ENCODE measurements at regions not wholly inside any gene's neighbourhood (a gene's known extent, or its start where the extent isn't known, plus 50 kb on each side); places are given as distances from the start of the nearest gene placed in this dataset.

DNA sequence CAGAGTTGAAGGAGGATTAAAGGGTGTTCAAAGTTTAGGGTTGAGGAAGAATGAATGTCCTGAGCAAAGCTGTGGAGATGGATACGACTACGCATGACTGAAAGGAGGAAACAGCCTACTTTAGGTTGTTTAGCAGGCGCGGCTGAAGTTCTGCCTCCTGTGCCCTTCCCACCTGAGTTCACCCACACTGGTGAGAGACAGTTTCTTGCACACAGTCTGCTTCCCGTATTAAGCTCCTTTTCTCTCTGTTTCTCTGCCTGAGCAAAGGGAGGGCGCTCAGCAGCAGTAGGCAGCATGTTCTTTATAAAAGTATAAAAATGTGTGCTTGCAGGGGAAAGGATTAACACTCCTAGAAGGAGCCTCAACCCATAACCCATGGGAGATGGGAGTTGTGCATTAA lies 224.0 kb upstream of the SMARCA2 start:
- peaks cover 23% of the 10 kb centered on the region for H3K27me3 Mint-ChIP-seq

DNA sequence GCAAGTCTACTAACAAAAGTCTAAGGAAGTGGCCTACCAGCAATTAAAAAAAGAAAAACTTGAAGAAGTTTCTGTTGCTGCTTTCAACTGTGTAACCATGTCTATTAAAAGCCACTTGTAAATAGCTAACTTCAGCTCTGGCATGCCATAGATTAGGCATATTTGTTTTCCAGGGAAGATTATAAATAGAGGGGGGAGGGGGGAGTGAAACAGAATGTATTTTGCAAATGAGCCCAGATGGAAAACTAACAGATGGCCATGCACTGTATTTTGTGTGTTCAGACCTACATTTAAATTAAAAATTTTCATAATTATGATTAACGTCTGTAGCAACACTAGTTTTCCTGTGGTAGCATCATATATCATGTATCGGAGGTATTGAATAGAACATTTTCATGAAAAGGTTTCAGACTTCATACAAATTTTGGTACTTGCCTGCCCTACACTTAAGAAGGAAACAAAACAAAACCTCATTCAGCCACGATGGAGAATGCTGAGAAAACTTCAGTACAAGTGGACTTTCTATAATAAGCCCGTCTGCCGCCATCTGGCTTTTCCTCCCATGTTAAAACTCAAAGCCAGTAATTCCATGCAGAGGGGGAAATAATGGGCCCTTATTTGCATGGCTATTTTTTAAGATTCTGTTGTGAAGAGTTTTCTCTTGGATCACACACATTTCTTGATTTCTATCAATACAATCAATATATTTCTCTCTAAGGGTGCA lies 220.4 kb upstream of the SMARCA2 start:
- DNase-seq: no peak
- ATAC-seq: no peak
- Mint-ChIP-seq H3K27me3 (peaks cover 14% of the 10 kb centered on the region), H3K27ac (no peak overlapping the region), H3K4me1 (no peaks in the 10 kb centered on the region), H3K36me3 (ENCODE audit: low read depth) (peaks cover 4% of the 10 kb centered on the region), H3K4me3 (no peak overlapping the region)
- no peaks in the 10 kb centered on the region for H3K9me3 ChIP-seq (ENCODE audit: control insufficient read depth, low read length, poor library complexity, severe bottlenecking)

More for the DNA sequence above, 224.0 kb upstream of the SMARCA2 start:
- ATAC-seq (no peak), DNase-seq (no peak)
- no peaks in the 10 kb centered on the region for H3K4me1 Mint-ChIP-seq
- no peaks in the 10 kb centered on the region for H3K9me3 ChIP-seq (ENCODE audit: control insufficient read depth, low read length, poor library complexity, severe bottlenecking)
- H3K36me3 Mint-ChIP-seq (ENCODE audit: low read depth): peaks cover 8% of the 10 kb centered on the region
- H3K4me3 Mint-ChIP-seq: no peak overlapping the region
- no peak overlapping the region for H3K27ac Mint-ChIP-seq

DNA sequence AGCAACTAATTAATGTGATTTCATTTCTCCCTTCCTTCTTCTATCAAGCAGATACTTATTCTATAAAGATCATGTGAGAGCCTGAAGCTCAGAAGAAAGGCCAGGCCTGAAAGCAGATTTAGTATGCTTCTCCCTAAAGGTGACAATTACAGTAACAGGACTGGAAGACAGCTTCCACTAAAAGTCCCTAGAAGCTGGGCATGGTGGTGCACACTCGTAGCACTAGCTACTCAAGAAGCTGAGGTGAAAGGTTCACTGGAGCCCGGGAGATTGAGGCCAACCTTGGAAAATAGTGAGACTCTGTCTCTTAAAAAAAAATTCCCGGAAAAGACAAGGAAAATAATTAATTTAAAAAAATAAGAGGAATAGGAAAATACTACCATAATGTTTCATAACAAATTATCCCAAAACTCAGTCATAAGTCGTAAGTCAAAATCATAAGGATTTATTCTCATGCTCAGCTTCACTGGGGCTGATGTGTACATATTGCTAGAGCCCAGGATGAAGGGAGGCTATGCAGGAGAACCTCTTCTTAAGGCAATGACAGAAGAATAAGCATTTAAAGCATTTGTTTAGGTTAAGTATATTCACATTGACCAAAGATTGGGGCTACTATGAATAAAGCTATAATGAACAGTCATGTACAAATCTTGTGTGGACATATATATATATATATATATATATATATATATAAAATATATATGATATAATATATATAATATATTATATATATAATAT lies 210.8 kb upstream of the SMARCA2 start:
- ATAC-seq (no peak), DNase-seq (no peak)
- Mint-ChIP-seq H3K4me1 (peaks cover 3% of the 10 kb centered on the region), H3K27ac (no peak overlapping the region), H3K4me3 (no peak overlapping the region), H3K27me3 (no peaks in the 10 kb centered on the region), H3K36me3 (ENCODE audit: low read depth) (no peaks in the 10 kb centered on the region)
- H3K9me3 ChIP-seq (ENCODE audit: control insufficient read depth, low read length, poor library complexity, severe bottlenecking): no peaks in the 10 kb centered on the region

DNA sequence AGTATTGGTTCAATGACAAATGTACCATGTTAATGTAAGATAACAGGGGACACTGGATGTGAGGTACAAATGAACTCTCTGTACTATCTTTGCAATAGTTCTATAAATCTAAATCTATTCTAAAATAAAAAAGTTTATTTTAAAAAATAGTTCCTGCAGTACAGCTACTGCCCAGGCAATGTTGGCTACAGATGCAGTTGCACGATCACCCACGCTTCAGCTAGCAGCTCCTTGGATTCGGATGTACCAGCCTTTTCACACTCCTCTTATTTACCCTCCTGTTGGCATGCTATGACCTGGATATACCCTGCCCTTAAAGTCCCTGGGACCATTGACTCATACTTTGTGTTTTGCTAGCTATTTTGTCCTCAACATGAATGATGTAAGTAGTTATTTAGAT lies 185.4 kb upstream of the SMARCA2 start:
- Mint-ChIP-seq H3K27ac (no peak overlapping the region), H3K36me3 (ENCODE audit: low read depth) (peaks cover 3% of the 10 kb centered on the region), H3K4me1 (peaks cover 7% of the 10 kb centered on the region), H3K27me3 (peaks cover 34% of the 10 kb centered on the region), H3K4me3 (no peak overlapping the region)
- H3K9me3 ChIP-seq (ENCODE audit: control insufficient read depth, low read length, poor library complexity, severe bottlenecking): no peaks in the 10 kb centered on the region
- ATAC-seq: no peak
- DNase-seq: no peak

DNA sequence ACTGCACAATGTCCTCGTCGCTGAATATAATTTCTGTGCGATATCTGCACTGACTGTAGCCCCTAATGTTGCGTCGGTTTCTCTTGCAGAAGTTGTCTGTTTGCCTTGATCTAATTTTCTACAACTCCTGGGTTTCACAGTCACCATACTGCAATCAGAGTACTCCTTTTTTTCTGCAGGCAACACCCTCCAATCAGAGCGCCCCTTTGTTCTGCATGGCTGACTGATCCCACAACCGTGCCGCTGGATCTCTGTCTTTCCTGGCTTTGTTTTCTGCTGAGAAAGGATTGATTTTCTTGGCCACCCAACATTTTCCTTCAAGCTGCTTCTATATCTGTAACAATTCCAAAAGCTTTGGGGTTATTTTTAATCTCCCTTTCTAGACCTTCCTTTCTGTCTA lies 182.2 kb upstream of the SMARCA2 start:
- no peak for ATAC-seq
- Mint-ChIP-seq H3K27ac (no peak overlapping the region), H3K4me3 (no peak overlapping the region), H3K27me3 (peaks cover 6% of the 10 kb centered on the region), H3K4me1 (peaks cover 7% of the 10 kb centered on the region), H3K36me3 (ENCODE audit: low read depth) (no peaks in the 10 kb centered on the region)
- H3K9me3 ChIP-seq (ENCODE audit: control insufficient read depth, low read length, poor library complexity, severe bottlenecking): no peaks in the 10 kb centered on the region
- no peak for DNase-seq

DNA sequence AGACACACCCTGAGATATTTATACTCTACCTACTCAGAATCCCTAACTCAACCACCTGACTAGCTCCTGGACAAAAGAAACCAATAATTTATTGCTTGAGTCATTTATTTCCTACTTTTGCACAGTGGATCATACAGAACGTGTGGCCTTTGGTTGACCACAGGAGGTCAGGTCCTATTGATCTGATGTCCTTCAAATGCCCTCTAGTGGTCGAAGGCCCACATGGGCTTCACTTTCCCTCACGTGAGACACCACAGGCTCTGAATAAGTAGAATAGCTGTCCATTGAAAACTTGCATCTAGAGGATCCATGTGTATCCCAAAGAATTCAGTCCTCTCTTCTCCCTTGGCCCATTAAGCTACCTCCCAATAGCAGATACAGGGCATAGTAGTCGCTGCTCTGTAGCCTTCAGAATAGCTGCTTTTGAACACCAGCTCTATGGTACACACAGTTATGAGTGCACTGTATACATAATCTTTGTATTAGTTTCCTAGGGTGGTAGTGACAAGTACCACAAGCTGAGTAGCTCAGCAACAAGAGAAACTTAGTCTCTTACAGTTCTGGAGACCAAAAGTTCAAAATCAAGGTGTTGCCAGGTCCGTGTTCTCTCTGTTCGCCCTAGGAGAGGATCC lies 177.6 kb upstream of the SMARCA2 start:
- Mint-ChIP-seq H3K4me1 (no peaks in the 10 kb centered on the region), H3K27me3 (peaks cover 5% of the 10 kb centered on the region), H3K36me3 (ENCODE audit: low read depth) (no peaks in the 10 kb centered on the region), H3K4me3 (no peak overlapping the region), H3K27ac (no peak overlapping the region)
- DNase-seq: no peak
- no peak for ATAC-seq
- H3K9me3 ChIP-seq (ENCODE audit: control insufficient read depth, low read length, poor library complexity, severe bottlenecking): no peaks in the 10 kb centered on the region

DNA sequence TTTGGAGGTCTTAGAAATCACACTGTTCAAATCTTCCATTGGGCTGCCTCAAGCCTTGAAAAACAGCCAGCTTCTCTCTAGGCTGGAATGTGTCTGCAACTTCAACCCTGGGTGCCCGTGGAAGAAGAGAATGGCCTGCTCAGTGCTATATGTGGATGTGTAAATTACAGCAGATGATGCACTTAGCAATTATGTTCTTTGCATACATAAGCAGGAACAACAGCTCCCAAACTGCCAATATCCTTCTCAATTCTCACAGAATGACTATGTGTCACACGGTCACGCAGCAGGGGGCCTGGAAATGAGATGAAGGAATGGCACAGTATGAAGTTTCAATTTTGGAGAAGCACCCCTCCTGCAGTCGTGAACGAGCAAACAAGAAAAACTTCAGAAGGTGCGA lies 175.2 kb upstream of the SMARCA2 start:
- DNase-seq (no peak), ATAC-seq (no peak)
- H3K27ac Mint-ChIP-seq: no peak overlapping the region
- H3K4me3 Mint-ChIP-seq: no peak overlapping the region
- H3K27me3 Mint-ChIP-seq: peaks cover 5% of the 10 kb centered on the region
- H3K36me3 Mint-ChIP-seq (ENCODE audit: low read depth): no peaks in the 10 kb centered on the region
- no peaks in the 10 kb centered on the region for H3K4me1 Mint-ChIP-seq
- no peaks in the 10 kb centered on the region for H3K9me3 ChIP-seq (ENCODE audit: control insufficient read depth, low read length, poor library complexity, severe bottlenecking)

DNA sequence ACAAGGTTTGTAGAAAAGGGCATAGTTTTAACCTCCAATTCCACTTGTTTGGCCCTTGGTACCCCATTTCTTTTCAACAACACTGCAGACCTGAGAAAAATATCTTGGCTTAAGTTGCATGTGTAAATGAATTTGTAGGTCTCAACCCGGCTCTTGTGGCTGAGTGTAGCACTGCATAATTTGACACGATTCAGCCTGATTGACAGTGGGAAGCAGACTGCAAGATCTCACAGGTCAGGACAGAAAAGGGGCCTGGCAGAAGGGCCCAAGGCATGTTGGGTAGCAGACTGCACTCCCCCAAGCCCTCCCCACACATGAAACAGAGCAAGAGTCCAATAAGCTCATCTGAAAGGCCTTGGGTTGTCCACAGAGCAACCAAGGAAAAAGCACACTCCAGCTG lies 169.7 kb upstream of the SMARCA2 start:
- H3K27me3 Mint-ChIP-seq: peaks cover 10% of the 10 kb centered on the region
- no peak overlapping the region for H3K4me3 Mint-ChIP-seq
- no peaks in the 10 kb centered on the region for H3K9me3 ChIP-seq (ENCODE audit: control insufficient read depth, low read length, poor library complexity, severe bottlenecking)
- ATAC-seq (no peak), DNase-seq (no peak)
- no peak overlapping the region for H3K27ac Mint-ChIP-seq
- no peaks in the 10 kb centered on the region for H3K4me1 Mint-ChIP-seq
- H3K36me3 Mint-ChIP-seq (ENCODE audit: low read depth): no peaks in the 10 kb centered on the region

DNA sequence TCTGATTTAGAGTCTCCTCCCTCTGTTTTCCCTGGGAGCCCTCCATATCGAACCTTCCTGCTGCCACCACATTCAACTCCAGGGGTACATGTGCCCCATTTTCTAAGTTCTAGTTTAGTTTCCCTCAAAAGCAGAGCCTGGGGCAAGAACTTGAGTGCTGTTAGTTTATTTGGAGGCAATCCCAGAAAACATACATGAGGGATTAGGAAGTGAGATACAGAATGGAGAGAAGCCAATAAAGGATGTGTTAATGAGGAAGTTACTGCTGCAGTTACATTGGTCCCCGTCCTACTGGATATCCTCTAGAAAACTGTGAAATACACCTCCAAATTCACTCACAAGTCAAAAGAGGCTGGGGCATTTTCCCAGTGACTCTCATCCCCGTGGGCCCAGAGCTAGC lies 159.4 kb upstream of the SMARCA2 start:
- DNase-seq: no peak
- no peak overlapping the region for H3K4me3 Mint-ChIP-seq
- H3K9me3 ChIP-seq (ENCODE audit: control insufficient read depth, low read length, poor library complexity, severe bottlenecking): no peaks in the 10 kb centered on the region
- no peaks in the 10 kb centered on the region for H3K27me3 Mint-ChIP-seq
- H3K36me3 Mint-ChIP-seq (ENCODE audit: low read depth): no peaks in the 10 kb centered on the region
- ATAC-seq: no peak
- H3K27ac Mint-ChIP-seq: no peak overlapping the region
- H3K4me1 Mint-ChIP-seq: no peaks in the 10 kb centered on the region

DNA sequence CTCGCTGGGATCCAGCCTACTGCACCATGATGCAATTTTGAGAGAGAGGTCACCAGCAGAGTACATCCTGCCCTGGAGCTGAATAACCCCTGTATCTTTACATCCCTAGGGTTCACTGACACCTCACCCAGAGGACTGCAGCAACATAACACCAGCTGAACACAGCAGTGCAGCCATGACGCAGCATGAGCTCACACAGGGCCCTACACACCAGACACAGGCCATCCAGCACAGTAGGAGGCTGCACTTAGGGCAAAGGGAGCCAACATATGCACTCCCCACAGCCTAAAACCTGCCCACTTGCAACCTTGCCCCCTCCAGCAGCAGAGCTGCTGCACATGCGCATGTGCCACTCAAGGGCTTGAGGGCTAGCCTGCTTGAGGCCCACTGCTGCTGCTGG lies 157.3 kb upstream of the SMARCA2 start:
- H3K4me3 Mint-ChIP-seq: no peak overlapping the region
- DNase-seq (no peak), ATAC-seq (no peak)
- H3K9me3 ChIP-seq (ENCODE audit: control insufficient read depth, low read length, poor library complexity, severe bottlenecking): no peaks in the 10 kb centered on the region
- H3K4me1 Mint-ChIP-seq: peaks cover 12% of the 10 kb centered on the region
- no peak overlapping the region for H3K27ac Mint-ChIP-seq
- H3K27me3 Mint-ChIP-seq: no peaks in the 10 kb centered on the region
- H3K36me3 Mint-ChIP-seq (ENCODE audit: low read depth): no peaks in the 10 kb centered on the region

DNA sequence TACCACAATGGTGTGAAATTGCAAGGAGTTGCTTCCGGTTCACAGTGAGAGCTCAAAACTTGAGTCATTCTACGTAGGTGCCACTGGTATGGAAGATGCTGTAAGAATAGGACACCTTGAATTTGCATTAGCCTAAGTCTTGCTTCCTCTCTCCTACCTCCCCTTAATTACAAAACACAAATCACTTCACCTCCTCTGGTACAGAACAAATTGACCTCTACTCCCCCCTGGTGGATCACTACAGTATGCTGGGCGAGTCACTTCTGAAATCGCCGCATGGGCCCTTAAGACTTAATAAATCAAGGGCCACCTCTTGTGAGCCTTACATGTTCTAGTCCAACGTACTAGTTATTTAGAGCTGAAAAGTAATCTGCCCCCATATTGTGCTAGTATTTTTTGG lies 145.3 kb upstream of the SMARCA2 start:
- H3K36me3 Mint-ChIP-seq (ENCODE audit: low read depth): no peaks in the 10 kb centered on the region
- H3K4me3 Mint-ChIP-seq: no peak overlapping the region
- H3K4me1 Mint-ChIP-seq: peaks cover 10% of the 10 kb centered on the region
- no peak overlapping the region for H3K27ac Mint-ChIP-seq
- peak in 2 of 3 donors; percentile 13 to 14 for DNase-seq
- ATAC-seq: peak; percentile 71
- H3K9me3 ChIP-seq (ENCODE audit: control insufficient read depth, low read length, poor library complexity, severe bottlenecking): no peaks in the 10 kb centered on the region
- peaks cover 14% of the 10 kb centered on the region for H3K27me3 Mint-ChIP-seq

DNA sequence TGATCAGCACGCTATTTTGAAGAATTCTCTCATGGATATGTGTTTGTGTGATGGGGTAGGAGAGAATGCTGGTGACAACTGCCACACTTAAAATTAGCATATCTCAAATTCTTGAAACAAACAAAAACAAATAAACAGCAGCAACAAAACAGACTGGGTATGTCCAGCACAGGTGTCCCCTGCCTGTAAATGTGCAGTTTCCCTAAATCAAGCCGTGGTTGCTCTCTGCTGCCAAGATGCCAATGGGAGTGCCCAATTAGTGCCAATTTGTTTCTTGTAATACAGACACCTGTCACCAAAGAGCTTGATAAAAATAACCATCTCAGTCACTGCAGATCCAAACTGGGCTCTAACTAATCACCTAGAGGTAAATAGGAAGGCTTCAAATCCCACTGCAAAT lies 144.2 kb upstream of the SMARCA2 start:
- ATAC-seq: no peak
- Mint-ChIP-seq H3K4me1 (peaks cover 20% of the 10 kb centered on the region), H3K27ac (no peak overlapping the region), H3K27me3 (peaks cover 25% of the 10 kb centered on the region), H3K4me3 (no peak overlapping the region), H3K36me3 (ENCODE audit: low read depth) (peaks cover 3% of the 10 kb centered on the region)
- no peaks in the 10 kb centered on the region for H3K9me3 ChIP-seq (ENCODE audit: control insufficient read depth, low read length, poor library complexity, severe bottlenecking)
- DNase-seq: no peak

DNA sequence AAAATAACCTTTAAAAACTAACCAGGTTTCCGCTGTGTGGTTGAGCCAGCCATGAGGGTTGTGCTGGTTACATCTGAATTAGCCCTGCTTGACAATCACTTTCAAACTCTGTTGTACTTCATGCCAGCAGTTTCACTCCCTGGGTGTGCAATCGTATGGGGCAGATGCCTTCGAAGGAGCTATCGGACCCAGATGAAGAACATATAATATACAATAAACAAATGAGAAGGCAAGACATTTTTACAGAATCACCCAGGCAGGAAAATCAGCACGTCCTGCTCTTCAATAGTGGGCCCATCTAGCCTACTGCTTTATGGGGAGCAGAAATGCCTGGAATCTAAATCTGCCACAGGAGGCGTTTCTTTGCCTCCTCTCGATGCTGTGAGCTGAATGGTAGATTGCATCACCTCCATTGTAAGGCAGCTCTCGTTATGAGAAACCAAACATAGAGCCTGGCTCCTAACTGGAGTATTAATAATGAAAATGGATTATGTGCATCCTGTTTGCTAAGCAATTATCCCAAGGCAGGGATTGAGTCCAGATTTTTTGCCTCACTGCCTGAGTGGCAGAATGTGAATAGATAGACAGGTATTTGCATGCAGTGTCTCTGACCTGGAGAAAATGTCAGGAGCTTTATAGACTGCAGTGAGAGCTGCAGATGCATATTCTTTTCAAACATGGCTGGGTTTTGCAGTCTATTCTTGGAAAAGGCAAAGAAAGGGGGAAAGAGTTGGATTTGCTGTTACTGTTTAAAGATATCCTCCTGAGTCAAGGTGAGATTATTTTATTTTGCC lies 143.3 kb upstream of the SMARCA2 start:
- no peak overlapping the region for H3K27ac Mint-ChIP-seq
- no peak overlapping the region for H3K4me3 Mint-ChIP-seq

More for the DNA sequence above, 143.3 kb upstream of the SMARCA2 start:
- no peaks in the 10 kb centered on the region for H3K9me3 ChIP-seq (ENCODE audit: control insufficient read depth, low read length, poor library complexity, severe bottlenecking)
- no peak for DNase-seq
- Mint-ChIP-seq H3K36me3 (ENCODE audit: low read depth) (peaks cover 3% of the 10 kb centered on the region), H3K27me3 (peaks cover 28% of the 10 kb centered on the region), H3K4me1 (peaks cover 21% of the 10 kb centered on the region)
- ATAC-seq: peak; percentile 75
